CD14-positive monocyte (primary cell): ENCODE measurements at regions not wholly inside any gene's neighbourhood (a gene's known extent, or its start where the extent isn't known, plus 50 kb on each side); places are given as distances from the start of the nearest gene placed in this dataset.

Experiments
- DNase-seq, 3 donors: peaks; one replicate each; pipeline ENCODE4 v3.0.0-alpha.2; 2011 to 2022
- H2AFZ ChIP-seq: 2 replicates; pipeline ENCODE4 v1.6.0; 2012; ENCODE audit warnings: mild to moderate bottlenecking, low read depth, low read length, inconsistent platforms; ENCODE audit not compliant: insufficient read depth, poor library complexity, severe bottlenecking
- H3K27ac ChIP-seq, 2 donors: 1 replicate in 1 of 2; 2 replicates in 1 of 2; pipeline ENCODE4 v1.5.1; 2012 to 2013; ENCODE audit warnings: low read length in 2 of 2, control low read depth in 1 of 2, inconsistent platforms in 1 of 2, low read depth in 1 of 2, mild to moderate bottlenecking in 1 of 2
- H3K27me3 ChIP-seq, 2 donors: one replicate each; pipeline versions ENCODE4 v1.6.0 to v1.6.1; 2011 to 2013; ENCODE audit warnings: low read length in 2 of 2; ENCODE audit not compliant: control insufficient read depth in 2 of 2, insufficient read depth in 2 of 2
- H3K36me3 ChIP-seq, 2 donors: replicated peaks in 1 of 2; 1 replicate in 1 of 2; 2 replicates in 1 of 2; pipeline versions ENCODE4 v1.5.1 to v1.6.1; 2012 to 2013; ENCODE audit warnings: low read length in 2 of 2, control low read depth in 1 of 2, inconsistent platforms in 1 of 2, mild to moderate bottlenecking in 1 of 2; ENCODE audit not compliant: insufficient read depth in 2 of 2, control insufficient read depth in 1 of 2
- H3K4me1 ChIP-seq, 2 donors: 1 replicate in 1 of 2; 2 replicates in 1 of 2; pipeline versions ENCODE4 v1.5.1 to v1.6.1; 2012 to 2013; ENCODE audit warnings: low read length in 2 of 2, control low read depth in 1 of 2, inconsistent platforms in 1 of 2, mild to moderate bottlenecking in 1 of 2, moderate library complexity in 1 of 2; ENCODE audit not compliant: insufficient read depth in 2 of 2, control insufficient read depth in 1 of 2
- H3K4me2 ChIP-seq: replicated peaks from 2 replicates; pipeline ENCODE3; 2012; ENCODE audit warnings: low read length, moderate library complexity, mild to moderate bottlenecking; ENCODE audit not compliant: poor library complexity, severe bottlenecking; ENCODE audit errors: extremely low read depth
- H3K4me3 ChIP-seq, 3 experiments: fragments of 200-600 bp in 1 of 3; sonication (generic) in 1 of 3; replicated peaks in 1 of 3; 1 replicate in 2 of 3; 2 replicates in 1 of 3; pipeline ENCODE4 v1.5.1; 2011 to 2013; ENCODE audit warnings: low read length in 3 of 3, mild to moderate bottlenecking in 3 of 3, control low read depth in 2 of 3, low read depth in 2 of 3, inconsistent platforms in 1 of 3, moderate library complexity in 1 of 3
- H3K79me2 ChIP-seq: 2 replicates; pipeline ENCODE4 v1.6.0; 2012; ENCODE audit warnings: mild to moderate bottlenecking, control low read depth, inconsistent platforms, low read length, moderate library complexity; ENCODE audit not compliant: insufficient read depth
- H3K9ac ChIP-seq: 2 replicates; pipeline ENCODE4 v1.6.0; 2017; ENCODE audit warnings: low read length, mild to moderate bottlenecking; ENCODE audit not compliant: insufficient read depth, poor library complexity, severe bottlenecking
- H3K9me3 ChIP-seq, 2 donors: replicated peaks in 1 of 2; 1 replicate in 1 of 2; 2 replicates in 1 of 2; pipeline versions ENCODE4 v1.5.1 to v1.6.1; 2012 to 2013; ENCODE audit warnings: low read length in 2 of 2, control low read depth in 1 of 2; ENCODE audit not compliant: control insufficient read depth in 1 of 2, insufficient read depth in 1 of 2
- H4K20me1 ChIP-seq: 2 replicates; pipeline ENCODE4 v1.6.0; 2012; ENCODE audit warnings: mild to moderate bottlenecking, low read length, control low read depth, moderate library complexity; ENCODE audit not compliant: insufficient read depth
- H3K27ac Mint-ChIP-seq, 7 donors: one replicate each; pipeline ENCODE4 v1.8.0; 2020; ENCODE audit warnings: mild to moderate bottlenecking in 7 of 7, mixed read lengths in 7 of 7, moderate library complexity in 6 of 7, inconsistent platforms in 2 of 7
- H3K27me3 Mint-ChIP-seq, 3 donors: one replicate each; pipeline ENCODE4 v1.8.0; 2021 to 2022; ENCODE audit warnings: low read depth in 3 of 3, mild to moderate bottlenecking in 3 of 3, mixed read lengths in 3 of 3, moderate library complexity in 3 of 3, inconsistent platforms in 1 of 3
- H3K36me3 Mint-ChIP-seq, 2 donors: one replicate each; pipeline ENCODE4 v1.8.0; 2020; ENCODE audit warnings: mixed read lengths in 2 of 2, inconsistent platforms in 1 of 2, mild to moderate bottlenecking in 1 of 2
- H3K4me1 Mint-ChIP-seq: one replicate; pipeline ENCODE4 v1.8.0; 2020; ENCODE audit warnings: mild to moderate bottlenecking, mixed read lengths
- H3K4me3 Mint-ChIP-seq, 2 donors: one replicate each; pipeline ENCODE4 v1.8.0; 2020; ENCODE audit warnings: mild to moderate bottlenecking in 2 of 2, mixed read lengths in 2 of 2, moderate library complexity in 1 of 2
- H3K9me3 Mint-ChIP-seq, 7 donors: one replicate each; pipeline ENCODE4 v1.8.0; 2020 to 2022; ENCODE audit warnings: mixed read lengths in 7 of 7, mild to moderate bottlenecking in 6 of 7, moderate library complexity in 6 of 7, inconsistent platforms in 2 of 7
- intact Hi-C, 2 donors: fragments of 100-400 bp; cut with micrococcal nuclease; formaldehyde crosslinking; loops; one replicate each; pipeline versions ENCODE4 v1.15.0 to v1.15.1; 2023
- TF ChIP-seq, protein P1 (sequence below): fragments of 200-600 bp; IDR thresholded peaks from one replicate; pipeline ENCODE4 v1.8.0; 2022; ENCODE audit warnings: antibody characterized with exemption, mild to moderate bottlenecking

DNA sequence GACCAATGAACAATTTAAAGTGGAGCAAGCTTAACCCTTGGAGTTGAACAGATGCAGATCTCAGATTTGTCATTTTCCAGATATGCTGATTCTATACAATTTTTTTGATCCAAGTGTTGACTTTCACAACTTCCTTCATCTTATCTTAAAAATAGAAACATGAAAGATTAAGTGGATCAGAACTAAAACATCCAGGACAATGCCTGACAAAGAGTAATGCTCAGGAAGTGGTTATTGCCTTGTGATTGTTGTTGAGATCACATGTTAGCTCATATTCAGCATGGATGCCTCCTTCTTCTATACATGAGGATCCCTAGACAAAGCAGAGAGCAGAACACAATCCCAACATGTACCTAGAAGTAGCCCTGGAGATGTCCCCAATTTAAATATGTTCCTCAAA, 160.9 kb downstream of the PPARGC1A start:
- Mint-ChIP-seq H3K4me1 (no peaks in the 10 kb centered on the region), H3K27ac (no peak overlapping the region), H3K9me3 (peaks cover 0 to 7% (median 4%) of the 10 kb centered on the region in 7 donors), H3K36me3 (no peaks in the 10 kb centered on the region), H3K27me3 (peaks cover 0 to 3% (median 1%) of the 10 kb centered on the region in 3 donors), H3K4me3 (no peak overlapping the region)
- no peak overlapping the region for H3K27ac ChIP-seq
- intact Hi-C loops, result no loop called here
- H3K27me3 ChIP-seq, result no peaks in the 10 kb centered on the region
- H3K9ac ChIP-seq, result no peak overlapping the region
- H3K9me3 ChIP-seq, result no peaks in the 10 kb centered on the region
- H3K4me1 ChIP-seq, result no peaks in the 10 kb centered on the region
- H2AFZ ChIP-seq, result no peak overlapping the region
- no peak for DNase-seq
- TF ChIP-seq, protein P1, sequence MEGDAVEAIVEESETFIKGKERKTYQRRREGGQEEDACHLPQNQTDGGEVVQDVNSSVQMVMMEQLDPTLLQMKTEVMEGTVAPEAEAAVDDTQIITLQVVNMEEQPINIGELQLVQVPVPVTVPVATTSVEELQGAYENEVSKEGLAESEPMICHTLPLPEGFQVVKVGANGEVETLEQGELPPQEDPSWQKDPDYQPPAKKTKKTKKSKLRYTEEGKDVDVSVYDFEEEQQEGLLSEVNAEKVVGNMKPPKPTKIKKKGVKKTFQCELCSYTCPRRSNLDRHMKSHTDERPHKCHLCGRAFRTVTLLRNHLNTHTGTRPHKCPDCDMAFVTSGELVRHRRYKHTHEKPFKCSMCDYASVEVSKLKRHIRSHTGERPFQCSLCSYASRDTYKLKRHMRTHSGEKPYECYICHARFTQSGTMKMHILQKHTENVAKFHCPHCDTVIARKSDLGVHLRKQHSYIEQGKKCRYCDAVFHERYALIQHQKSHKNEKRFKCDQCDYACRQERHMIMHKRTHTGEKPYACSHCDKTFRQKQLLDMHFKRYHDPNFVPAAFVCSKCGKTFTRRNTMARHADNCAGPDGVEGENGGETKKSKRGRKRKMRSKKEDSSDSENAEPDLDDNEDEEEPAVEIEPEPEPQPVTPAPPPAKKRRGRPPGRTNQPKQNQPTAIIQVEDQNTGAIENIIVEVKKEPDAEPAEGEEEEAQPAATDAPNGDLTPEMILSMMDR, result no peak
- H4K20me1 ChIP-seq, result no peaks in the 10 kb centered on the region
- no peak overlapping the region for H3K4me3 ChIP-seq
- H3K4me2 ChIP-seq, result no peak overlapping the region
- H3K36me3 ChIP-seq, result no peaks in the 10 kb centered on the region
- H3K79me2 ChIP-seq, result no peaks in the 10 kb centered on the region

DNA sequence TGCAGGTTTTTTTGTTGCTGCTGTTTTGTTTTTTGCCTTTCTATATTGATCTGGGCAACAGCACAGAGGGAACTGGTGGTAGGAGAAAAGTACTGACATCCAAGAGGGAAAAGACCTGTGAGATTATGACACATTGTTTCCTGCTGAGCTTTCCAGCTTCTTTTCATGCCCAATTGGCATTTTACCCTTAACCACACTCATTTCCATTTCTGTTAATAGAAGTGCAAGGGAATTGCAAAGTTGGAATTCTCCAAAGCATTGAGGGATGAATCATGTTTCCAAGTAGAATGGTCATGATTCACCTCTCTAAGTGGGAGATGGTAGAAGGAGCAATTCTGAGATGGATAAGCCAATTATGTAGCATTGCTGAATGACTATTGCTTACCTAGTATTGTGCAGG, 161.5 kb downstream of the PPARGC1A start:
- intact Hi-C loops, result no loop called here
- no peak overlapping the region for H3K4me2 ChIP-seq
- no peaks in the 10 kb centered on the region for H3K9me3 ChIP-seq
- Mint-ChIP-seq H3K4me3 (no peak overlapping the region), H3K27ac (no peak overlapping the region), H3K27me3 (peaks cover 0 to 3% (median 1%) of the 10 kb centered on the region in 3 donors), H3K4me1 (no peaks in the 10 kb centered on the region), H3K36me3 (no peaks in the 10 kb centered on the region), H3K9me3 (peaks cover 0 to 7% (median 4%) of the 10 kb centered on the region in 7 donors)
- no peaks in the 10 kb centered on the region for H4K20me1 ChIP-seq
- no peak overlapping the region for H3K4me3 ChIP-seq
- no peak for DNase-seq
- H3K79me2 ChIP-seq, result no peaks in the 10 kb centered on the region
- TF ChIP-seq, protein P1, result no peak
- H3K27ac ChIP-seq, result no peak overlapping the region
- no peak overlapping the region for H2AFZ ChIP-seq
- no peaks in the 10 kb centered on the region for H3K27me3 ChIP-seq
- H3K9ac ChIP-seq, result no peak overlapping the region
- no peaks in the 10 kb centered on the region for H3K36me3 ChIP-seq
- H3K4me1 ChIP-seq, result no peaks in the 10 kb centered on the region
